ENCODE measurements at regions not wholly inside any gene's neighbourhood (a gene's known extent, or its start where the extent isn't known, plus 50 kb on each side); places are given as distances from the start of the nearest gene placed in this dataset.

DNA sequence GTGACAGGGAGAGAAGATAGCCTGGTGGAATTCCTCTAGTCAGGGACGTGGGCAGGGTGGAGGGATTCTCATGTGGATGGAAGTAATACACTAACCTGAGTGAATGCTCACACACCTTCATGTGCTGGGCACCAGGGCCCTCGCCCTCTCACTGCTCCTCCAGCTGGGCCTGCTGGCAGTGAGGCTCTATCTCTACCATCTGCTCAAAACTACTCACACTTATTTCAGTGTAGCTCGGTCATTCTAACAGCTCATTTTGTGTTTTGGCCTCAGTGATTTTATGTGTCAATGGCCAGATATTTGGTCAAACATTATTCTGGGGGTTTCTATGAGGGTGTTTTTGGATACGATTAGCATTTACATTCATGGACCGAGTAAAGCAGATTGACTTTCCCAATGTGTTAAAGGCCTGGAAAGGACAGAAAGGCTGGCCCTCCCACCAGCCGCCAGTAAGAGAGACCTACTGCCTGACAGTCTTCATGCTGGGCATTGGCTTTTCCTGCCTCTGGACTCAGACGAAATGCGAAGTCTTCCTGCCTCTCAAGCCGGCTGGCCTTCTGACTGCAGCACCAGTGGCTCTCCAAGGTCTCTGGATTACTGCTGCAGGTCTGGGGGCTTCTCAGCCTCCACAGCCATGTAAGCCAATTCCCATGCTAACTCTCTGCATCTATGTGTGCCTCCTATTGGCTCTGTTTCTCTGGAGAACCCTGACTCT lies 335.4 kb downstream of the CXCL12 start:
- no peak for DNase-seq

DNA sequence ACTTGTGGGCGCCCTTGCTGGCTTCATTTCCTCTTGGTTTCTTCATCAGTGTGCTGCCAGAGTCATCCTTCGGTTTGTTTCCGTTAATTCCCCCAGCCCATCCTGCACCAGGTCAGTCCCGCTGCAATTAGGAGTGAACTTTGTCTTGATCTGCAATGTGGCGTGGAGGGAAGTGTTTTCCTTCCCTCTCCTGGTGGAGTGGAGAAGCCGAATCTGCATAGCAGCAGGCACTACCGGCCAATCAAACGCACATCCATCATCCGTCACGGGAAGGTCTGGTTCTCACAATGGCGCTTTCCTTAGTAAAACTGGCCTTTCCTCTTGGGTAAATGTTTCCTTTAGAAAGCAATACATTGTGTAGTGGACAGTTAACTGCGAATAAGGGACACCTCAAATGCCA lies 337.5 kb downstream of the CXCL12 start:
- no peak for DNase-seq

DNA sequence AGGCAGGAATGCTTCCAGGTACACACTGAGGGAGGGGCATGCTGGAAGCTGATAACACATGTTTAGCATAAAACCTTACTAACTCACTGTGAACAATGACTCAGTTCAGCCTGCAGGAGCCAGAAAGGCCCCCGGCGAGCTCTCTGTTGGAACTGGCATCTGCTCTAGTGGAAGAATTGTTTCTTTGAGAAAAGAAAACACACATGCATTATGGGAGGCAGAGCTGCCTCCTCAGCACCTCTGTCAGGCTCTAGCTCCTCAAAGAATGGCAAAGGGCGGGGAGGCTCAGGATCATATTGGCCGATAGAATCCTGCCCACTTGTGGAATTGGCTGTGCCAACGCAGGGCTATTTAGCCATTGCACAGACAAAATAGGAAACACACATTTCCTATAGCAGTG lies 338.3 kb downstream of the CXCL12 start:
- DNase-seq, result no peak

DNA sequence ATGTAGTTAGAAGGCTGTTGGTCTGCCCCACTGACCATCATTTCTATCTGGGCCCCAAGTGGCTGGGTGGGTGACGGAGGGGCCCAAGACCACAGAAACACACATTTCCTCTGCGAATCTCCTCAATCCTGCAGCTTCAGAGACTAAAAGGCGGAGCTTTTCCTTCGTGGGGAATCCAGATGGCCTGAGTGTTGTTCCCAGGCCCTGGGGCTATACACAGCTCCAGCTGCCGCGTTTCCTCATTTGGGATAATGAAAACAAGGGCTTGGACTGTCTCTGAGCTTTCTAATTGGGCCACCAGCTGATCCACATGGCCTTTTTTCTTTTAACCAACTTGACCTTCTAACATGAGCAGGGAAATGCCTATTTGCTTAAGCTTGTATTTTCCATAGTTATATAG lies 339.9 kb downstream of the CXCL12 start:
- DNase-seq, result no peak

DNA sequence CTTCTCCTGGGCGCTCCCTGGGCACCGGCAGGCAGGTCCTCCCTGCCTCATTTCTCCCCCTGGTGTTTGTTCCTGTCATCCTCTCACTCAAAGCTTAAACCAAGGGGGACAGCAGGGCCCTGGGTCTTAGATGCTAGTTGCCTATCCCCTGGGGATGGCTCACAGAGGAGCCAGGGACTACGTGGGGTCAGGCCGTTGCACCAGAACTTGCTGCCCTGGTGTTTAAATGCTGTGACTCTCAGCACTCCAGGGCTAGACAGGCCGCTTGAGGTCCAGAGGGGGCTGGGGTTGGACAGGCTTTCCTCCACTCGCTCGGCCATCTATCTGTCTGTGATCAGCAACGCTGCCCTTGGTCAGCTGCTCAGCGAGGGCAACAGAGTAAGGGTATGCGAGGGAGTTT lies 340.3 kb downstream of the CXCL12 start:
- DNase-seq, result no peak

DNA sequence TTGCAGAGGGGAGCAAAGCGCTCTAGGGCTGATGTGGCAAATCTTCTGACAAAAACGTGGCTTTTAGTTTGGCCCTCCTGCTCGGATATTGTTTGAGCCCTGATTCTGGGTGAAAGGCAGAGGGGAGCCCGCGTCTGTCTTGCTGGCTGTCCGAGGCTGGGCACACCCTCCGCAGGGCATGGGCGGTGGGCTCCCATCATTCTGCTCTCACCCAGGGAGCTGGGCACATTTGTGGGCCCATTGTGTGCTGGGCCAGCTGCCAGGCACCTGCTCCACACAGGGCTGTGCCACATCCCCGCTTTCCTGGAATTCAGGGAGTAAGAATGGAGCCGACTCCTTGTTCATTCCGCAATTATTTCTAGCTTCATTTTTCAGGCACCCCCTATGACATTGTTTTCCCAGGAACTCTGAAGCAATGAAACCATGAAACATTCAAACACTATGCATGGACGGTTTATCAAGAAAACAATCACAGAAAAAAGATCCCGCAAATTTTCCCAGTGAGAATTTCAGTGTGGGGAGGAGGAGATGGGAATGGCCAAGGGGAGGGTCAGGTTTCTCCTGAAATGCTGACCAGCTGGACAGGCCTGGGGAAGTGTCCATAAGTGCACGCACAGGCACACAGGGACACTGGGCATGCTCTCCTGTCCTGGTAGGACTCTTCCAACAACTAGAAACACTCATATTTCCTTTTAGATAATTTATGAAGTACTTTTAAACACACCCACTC lies 341.1 kb downstream of the CXCL12 start:
- no peak for DNase-seq

DNA sequence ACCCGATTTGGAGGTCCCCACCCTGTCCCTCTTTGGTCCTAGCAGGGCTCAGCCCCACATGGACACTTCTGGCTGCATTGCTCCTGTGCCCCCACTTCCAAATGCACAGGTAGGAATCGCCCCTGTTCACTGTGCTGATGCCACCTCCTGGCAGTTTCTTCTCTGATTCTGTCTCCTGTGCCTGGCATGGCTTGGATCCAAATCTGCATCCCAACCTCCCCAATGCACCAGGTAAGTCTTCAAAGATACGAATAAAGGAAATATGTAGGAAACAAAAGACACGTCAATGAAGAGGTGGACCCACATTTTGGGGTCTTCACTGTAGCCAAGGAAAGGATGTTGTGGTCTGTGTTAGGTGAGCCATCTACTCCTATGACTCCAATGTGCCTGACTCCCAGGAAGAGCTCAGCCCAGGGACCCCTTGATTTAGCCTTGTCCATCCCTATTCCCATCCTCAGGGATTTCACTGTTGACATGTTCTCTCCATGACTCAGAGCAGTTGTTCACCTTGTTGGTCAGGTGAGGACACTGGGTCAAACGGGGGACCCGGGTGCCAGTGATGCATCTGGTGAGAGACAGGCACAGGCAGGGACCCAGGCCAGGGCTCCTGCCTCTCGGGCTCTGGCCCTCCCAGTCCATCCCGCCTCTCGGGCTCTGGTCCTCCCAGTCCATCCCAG lies 341.8 kb downstream of the CXCL12 start:
- no peak for DNase-seq

DNA sequence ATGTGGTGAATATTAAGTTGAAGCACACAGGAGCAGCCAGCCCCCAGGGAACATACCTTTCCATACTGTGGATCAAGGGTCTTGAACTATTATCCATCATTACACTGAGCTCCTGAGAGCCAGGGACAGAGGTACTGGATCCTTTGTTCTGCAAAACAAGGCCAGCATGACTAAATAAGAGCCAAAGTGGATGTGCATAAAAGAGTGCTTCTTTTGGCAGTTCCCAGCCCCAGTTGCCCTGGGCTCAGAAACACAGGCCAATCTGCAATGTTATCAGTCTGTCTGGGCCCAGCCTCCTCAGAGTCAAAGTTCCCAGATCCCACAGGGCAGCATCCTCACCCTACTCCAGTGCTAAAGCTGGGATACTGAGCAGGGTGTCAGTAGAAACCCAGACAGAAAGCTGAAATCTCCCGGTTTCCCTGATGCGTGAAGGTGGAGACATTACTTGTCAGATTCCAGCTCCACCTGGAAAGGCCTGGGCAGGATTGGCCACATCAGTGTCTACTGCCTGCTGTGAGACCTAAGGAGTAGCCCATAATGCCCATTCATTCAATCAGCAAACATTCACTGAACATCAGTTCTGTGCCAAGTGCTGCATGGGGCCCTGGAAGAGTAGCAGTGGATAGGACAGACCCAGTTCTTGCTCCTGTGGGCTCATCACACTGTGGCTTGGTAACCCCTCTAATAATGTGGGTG lies 342.7 kb downstream of the CXCL12 start:
- no peak for DNase-seq

DNA sequence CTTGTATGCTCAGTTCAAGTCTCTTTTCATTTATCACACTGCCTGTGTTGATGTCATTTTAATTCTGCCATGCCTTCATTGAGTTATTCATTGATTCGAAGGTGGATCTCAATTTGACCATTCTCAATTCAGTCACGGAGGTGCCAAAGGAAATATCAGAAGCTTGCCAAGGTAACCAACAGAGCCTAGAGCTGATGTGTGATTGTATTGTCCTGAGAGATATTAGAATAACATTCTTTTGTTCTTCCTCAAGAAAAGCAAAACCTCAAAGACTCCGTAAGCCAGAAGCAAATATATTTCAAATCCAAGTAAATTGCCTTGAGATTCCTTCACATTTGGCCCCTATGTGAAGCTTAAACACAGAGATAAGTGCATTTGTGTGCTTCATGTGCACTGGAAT lies 345.3 kb downstream of the CXCL12 start:
- DNase-seq, result no peak

DNA sequence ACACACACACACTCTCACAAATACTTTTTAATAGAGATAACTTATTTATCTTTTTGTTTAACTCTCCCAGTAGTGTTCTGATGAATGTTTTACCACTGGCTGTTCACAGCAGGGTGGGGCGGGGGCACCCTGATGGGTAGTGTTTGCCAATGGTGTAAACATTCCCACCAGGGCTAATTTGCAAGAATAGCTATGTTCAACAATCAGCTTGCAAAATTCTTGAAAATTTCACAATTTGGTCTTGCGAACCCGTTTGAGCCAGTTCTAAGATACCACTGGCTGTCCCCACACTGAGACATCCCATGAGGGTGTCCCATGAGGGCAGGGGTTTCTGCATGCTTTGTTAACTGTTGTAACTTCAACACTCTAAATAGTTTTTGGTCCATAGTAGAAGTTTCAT lies 348.5 kb downstream of the CXCL12 start:
- no peak for DNase-seq

DNA sequence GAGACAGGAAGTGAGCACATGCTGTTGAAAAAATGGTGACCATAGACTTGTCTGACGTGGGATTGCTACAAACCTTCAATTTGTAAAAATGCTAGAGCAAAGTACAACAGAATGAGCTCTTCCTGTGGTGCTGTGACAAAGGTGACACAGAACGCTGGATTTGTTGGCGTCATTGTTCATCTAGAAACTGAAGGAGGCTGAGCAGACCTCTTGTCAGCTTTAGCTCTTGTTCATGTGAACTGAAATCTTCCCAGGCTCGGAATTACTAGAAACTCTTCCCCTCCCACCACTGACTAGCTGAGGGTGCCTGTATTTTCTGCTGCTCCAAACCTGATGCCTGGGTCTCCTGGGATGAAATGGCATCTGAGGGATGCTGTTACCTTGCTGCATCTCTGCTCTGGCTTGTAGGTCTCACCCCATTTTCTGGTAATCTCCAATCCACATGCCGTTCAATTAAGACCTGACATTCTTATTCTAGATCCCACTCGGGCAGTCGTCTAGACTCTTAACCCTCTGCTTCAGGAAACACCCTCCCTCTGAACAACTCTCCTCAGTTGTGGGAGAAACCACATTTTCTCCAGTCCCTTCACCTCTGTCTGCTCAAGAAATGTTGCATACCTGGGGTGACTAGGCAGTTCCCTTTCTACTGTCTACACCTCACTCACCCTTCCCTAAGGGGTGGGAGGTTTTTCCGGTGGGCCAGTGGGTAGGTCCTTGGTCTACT lies 349.3 kb downstream of the CXCL12 start:
- DNase-seq, result no peak

DNA sequence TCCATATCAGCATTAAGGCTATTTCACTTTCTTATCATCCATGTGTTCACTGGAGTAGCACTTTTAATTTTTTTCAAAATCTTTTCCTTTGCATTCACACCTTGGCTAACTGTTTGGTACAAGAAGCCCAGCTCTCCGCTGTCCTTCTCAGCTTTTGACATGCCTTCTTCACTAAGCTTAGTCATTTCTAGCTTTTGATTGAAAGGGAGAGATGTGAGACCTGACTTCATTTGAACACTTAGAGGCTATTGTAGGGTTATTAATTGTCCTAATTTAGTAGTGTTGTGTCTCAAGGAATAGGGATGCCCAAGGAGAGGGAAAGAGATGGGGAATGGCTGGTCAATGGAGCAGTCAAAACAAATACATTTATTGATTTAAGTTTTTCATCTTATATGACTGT lies 350.0 kb downstream of the CXCL12 start:
- DNase-seq, result no peak

DNA sequence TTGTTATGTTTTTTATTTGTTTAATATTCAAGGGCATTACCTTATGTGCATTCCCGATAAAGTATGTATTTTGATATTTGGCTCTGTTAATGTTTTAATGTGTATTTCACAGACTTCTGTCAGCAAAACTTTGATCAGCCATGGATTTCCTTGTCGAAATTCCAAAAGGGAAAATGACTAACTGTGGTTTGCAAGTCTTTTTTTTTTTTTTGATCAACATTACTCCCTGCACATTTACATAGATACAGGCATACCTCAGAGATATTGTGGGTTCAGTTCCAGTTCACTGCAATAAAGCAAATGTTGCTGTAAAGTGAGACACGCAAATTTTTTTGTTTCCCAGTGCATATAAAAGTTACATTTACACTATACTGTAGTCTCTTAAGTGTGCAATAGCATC lies 351.9 kb downstream of the CXCL12 start:
- no peak for DNase-seq

DNA sequence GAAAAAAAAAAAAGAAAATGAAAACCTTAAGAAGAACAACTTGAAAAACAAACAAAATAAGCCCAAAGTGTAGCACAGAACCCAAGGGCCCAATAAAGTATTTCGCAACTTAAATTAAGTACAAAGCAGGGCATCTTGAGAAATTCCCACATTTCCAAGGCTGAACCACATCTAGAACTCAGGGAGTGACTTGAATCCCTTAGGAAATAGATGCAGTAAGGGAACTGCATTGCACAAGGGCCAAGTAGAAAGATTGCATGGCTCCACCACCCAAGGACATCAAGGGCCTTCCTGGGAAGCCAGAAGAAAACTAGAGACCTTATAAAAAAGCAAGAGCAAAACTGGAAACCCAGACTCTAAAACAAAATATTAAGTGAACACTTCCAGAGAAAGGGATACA lies 352.7 kb downstream of the CXCL12 start:
- DNase-seq, result no peak

DNA sequence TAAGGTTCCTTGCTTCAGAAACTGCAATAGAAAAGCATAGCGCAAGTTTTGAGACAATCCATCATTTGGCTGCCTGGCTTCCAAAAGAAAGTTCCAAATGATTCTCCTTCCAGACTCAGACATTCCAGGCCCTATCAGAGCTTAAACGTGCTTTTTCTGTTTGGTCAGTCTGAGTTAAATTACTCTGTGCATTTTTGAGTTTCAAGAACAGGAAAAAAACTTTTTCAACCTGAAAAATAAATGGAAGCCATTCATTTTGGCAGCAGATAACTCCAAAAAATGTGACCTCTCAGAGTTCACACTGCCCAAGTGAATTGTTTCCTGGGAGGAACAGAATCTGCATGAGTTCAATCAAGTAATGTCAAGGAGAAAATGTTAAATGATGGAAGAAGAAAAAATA lies 354.2 kb downstream of the CXCL12 start:
- no peak for DNase-seq

DNA sequence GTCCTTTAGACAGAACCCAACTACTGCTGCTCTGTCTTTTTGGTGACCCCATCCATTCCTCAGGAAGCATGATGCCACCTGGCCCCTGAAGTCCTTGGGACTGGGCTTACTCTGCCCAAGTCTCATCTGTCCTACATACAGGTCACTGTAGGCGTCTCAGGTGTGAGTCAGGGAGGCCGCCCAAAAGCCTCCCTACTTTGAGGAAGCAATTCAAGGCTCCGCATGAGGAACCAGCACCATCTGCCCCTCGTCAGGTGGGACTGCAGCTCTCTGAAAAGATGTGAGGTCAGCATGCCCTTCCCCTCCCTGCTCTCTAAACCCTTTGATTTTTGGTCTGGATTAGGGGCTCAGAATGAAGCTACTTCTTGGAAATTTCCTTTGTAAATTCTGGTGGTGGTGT lies 354.8 kb downstream of the CXCL12 start:
- peak; percentile 42 for DNase-seq

DNA sequence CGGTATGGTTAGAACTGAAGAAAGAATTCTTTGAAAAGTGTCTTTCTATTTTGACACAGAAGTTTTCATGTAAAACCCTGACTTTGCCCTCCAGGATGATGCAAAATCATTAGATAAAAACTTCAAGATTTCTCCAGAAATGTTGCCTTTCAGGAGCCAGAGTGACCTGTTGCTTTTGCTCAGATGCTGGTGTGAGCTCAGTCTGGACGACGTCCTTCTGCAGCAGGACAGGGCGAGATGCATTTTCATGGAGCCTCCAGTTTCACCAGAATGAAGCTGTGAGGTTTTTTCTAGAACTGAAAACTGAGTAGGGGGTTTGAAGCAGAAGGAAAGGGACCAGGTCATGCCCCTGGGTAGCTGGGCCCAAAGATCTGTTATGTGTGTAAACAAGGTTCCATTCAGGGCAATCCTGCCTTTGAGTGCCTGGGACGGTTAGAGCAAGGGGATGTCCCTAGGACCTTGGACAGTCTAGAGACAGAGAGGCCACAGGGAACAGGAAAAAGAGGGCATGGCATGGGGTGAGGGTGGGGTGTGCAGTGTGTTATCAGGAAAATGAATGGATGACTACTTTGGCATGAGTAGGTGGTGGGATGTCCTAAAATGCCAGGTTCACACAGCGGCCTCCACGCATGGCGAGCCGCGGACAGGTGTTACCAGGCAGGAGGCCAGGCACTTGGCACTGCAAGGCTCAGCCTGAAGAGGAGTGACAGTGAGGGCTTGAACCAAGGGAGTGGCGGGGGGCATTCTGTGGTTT lies 356.3 kb downstream of the CXCL12 start:
- no peak for DNase-seq

DNA sequence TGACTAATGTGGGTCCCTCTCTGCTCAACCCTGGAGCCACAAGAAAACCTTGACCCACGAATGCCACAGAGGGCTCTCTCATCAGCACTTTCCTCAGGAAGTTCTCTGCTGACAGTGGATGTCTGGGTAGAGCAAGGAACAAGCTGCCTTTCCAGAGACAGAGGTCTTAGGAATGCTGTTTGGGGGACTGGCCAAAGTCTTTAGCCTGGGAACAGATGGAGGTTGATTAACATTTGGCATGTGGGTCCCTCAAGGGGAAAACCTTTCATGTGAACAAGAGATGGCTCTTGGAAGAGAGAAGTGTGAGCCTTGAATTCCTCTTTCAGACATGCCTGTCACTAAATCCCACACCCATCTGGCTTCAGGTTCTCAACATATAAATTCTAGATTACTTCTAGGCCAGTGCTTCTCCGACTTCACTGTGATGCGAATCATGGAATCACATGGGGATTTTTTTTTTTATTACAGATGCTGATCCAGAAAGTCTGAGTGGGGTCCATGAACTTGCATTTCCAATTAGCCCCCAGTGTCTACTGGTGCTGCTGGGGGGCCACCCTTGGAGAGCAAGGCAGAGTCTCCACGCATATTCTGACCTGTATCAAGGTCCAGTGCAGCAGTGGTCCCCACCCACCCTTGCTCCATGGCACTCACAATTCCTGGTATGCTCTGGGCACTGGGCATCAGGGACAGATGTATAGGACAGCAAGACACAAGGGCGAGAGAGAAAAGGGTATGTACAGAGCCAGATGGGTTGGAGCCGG lies 360.4 kb downstream of the CXCL12 start:
- no peak for DNase-seq

DNA sequence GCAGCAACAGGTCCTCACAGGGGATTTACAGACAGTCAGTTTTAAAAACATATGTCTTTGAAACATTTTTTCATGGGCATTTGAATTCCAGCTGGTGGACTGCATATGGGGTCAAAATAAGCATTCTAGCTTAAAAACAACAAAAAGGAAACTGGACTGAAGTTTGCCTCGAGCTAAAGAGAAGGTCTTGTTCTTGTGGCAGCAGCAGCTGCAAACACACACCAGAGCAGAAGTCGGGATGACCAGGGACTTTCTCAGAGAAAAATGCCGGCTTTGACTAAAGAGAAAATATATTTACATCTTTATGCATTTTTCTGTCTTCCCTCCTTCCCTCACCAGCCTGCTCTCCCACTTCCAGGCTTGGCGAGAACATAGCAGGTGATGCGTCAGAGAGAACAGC lies 361.4 kb downstream of the CXCL12 start:
- DNase-seq, result no peak

DNA sequence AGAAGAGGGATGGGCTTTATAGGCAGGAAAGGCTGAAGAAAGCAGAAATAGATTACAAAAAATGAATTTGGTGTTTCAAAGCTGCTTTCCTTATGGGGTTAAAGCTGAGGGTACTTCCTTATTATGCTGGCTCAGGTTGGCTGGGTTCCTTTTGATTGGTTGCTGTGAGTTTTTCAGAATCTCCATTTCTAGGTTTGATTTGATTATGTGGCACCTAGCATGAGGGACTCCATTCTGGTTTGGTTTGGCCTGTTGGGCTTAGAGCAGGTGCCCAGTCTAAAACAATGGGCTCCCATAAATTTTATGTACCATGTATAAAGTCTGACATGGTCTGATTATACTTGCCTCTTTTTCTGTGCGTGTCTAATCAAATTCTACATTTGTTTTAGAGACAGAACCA lies 362.7 kb downstream of the CXCL12 start:
- no peak for DNase-seq

Data from CD4-positive, alpha-beta T cell treated with Interleukin-17A for 4 hours (primary cell).